Hepatocyte (in vitro differentiated cells): ENCODE measurements at regions not wholly inside any gene's neighbourhood (a gene's known extent, or its start where the extent isn't known, plus 50 kb on each side); places are given as distances from the start of the nearest gene placed in this dataset.
A peak's percentile ranks its signal among the peaks of the same experiment; 100 is the strongest.

Experiments used
- DNase-seq: peaks from one replicate; pipeline ENCODE4 v3.0.0-alpha.2; 2016; ENCODE audit warnings: low spot score
- H2AFZ ChIP-seq: fragments of 200-600 bp; sonication (generic); 2 replicates; pipeline ENCODE4 v1.6.0; 2016; ENCODE audit warnings: antibody characterized with exemption, mild to moderate bottlenecking
- H3K27ac ChIP-seq: fragments of 200-600 bp; sonication (generic); 2 replicates; pipeline ENCODE4 v1.5.1; 2016; ENCODE audit warnings: mild to moderate bottlenecking
- H3K27me3 ChIP-seq: fragments of 200-600 bp; sonication (generic); 2 replicates; pipeline ENCODE4 v1.6.1; 2016
- H3K36me3 ChIP-seq: fragments of 200-600 bp; sonication (generic); replicated peaks from 2 replicates; pipeline ENCODE4 v1.5.1; 2016; ENCODE audit warnings: low read depth; ENCODE audit not compliant: insufficient read depth
- H3K4me1 ChIP-seq: fragments of 200-600 bp; sonication (generic); 2 replicates; pipeline ENCODE4 v1.5.1; 2016; ENCODE audit warnings: mild to moderate bottlenecking, moderate library complexity; ENCODE audit not compliant: insufficient read depth
- H3K4me2 ChIP-seq: fragments of 200-600 bp; sonication (generic); 2 replicates; pipeline ENCODE4 v1.6.0; 2016
- H3K4me3 ChIP-seq: fragments of 200-600 bp; sonication (generic); 2 replicates; pipeline ENCODE4 v1.5.1; 2016; ENCODE audit warnings: mild to moderate bottlenecking
- H3K79me2 ChIP-seq: fragments of 200-600 bp; sonication (generic); 2 replicates; pipeline ENCODE4 v1.6.0; 2017; ENCODE audit warnings: mild to moderate bottlenecking
- H3K9me2 ChIP-seq: fragments of 200-600 bp; sonication (generic); replicated peaks from 2 replicates; pipeline ENCODE4 v1.6.0; 2017; ENCODE audit warnings: mild to moderate bottlenecking; ENCODE audit not compliant: insufficient read depth
- H3K9me3 ChIP-seq: fragments of 200-600 bp; sonication (generic); 2 replicates; pipeline ENCODE4 v1.5.1; 2016; ENCODE audit warnings: low read depth, mild to moderate bottlenecking
- H4K20me1 ChIP-seq: fragments of 200-600 bp; sonication (generic); 2 replicates; pipeline ENCODE4 v1.6.0; 2016; ENCODE audit warnings: mild to moderate bottlenecking; ENCODE audit not compliant: insufficient read depth, poor library complexity, severe bottlenecking
- EZH2 ChIP-seq: fragments of 200-600 bp; sonication (generic); IDR thresholded peaks from 2 replicates; pipeline ENCODE4 v1.6.1; 2016; ENCODE audit warnings: antibody characterized with exemption, mild to moderate bottlenecking, borderline replicate concordance
- EZH2phosphoT487 ChIP-seq: fragments of 200-600 bp; sonication (generic); IDR thresholded peaks from one replicate; pipeline ENCODE4 v1.6.1; 2018; ENCODE audit warnings: antibody characterized with exemption, mild to moderate bottlenecking, low read depth, moderate library complexity; ENCODE audit not compliant: unreplicated experiment, severe bottlenecking
- WGBS: methylation state at CpG from one replicate; pipeline ENCODE4 v1.1.6; 2016; ENCODE audit warnings: low lambda C conversion rate; ENCODE audit errors: missing lambda C conversion rate; 5-methylcytosine and 5-hydroxymethylcytosine counted together
- TF ChIP-seq, protein P1 (sequence below): fragments of 200-600 bp; sonication (generic); IDR thresholded peaks from 2 replicates; pipeline ENCODE4 v1.5.1; 2016; ENCODE audit warnings: antibody characterized with exemption, mild to moderate bottlenecking; ENCODE audit not compliant: poor library complexity

DNA sequence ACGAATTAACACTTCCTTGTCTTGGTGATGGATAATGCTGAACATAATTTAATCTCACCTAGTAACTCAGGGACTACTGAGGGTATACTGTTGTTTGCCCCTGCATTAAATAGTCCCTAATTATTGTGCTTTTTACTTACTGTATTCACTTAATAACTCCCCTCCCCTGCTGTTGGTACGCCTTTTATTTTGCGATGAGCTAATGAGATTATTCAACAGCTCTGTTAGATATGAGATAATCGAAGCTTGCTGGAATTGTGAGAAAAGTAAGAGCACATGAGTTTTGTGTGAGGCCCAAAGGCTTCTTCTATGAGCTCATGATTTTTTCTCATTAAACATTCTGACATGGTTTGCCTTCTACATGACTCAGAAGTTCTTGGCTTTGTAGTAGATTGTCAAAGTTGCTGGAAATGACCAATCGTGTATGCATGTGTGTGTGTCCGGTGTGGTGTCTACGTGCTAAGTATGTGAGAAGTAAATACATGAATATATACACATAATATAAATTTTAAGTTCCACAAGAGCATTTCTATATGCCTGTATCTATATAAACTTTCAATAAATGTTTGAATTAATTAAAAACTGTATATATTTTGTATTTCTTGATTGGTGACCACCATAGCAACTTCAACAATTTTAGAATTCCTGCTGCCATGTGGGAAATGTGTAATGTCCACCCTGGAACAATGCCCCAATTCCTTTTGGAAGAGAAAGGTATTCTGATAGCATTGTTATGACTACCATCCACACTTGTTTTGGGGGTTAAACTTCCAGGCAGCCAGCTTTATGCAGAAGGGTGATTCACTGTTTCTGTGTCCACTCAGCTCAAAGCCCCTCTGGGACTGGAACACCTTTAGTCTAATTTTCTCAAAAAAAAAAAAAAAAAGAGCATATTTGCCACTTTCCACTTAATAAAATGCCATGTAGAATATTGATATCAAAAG is 106.2 kb downstream of the SAMD9 start:
- Histone ChIP-seq H3K79me2 (no peaks in the 10 kb centered on the region), H3K36me3 (no peaks in the 10 kb centered on the region), H2AFZ (no peak overlapping the region), H3K4me2 (no peak overlapping the region), H3K9me2 (no peaks in the 10 kb centered on the region), H3K4me3 (no peak overlapping the region), H3K27ac (no peak overlapping the region), H3K9me3 (no peaks in the 10 kb centered on the region), H4K20me1 (no peaks in the 10 kb centered on the region), H3K4me1 (peaks cover 30% of the 10 kb centered on the region), H3K27me3 (no peaks in the 10 kb centered on the region)
- TF ChIP-seq EZH2phosphoT487 = no peak
- TF ChIP-seq, protein P1, sequence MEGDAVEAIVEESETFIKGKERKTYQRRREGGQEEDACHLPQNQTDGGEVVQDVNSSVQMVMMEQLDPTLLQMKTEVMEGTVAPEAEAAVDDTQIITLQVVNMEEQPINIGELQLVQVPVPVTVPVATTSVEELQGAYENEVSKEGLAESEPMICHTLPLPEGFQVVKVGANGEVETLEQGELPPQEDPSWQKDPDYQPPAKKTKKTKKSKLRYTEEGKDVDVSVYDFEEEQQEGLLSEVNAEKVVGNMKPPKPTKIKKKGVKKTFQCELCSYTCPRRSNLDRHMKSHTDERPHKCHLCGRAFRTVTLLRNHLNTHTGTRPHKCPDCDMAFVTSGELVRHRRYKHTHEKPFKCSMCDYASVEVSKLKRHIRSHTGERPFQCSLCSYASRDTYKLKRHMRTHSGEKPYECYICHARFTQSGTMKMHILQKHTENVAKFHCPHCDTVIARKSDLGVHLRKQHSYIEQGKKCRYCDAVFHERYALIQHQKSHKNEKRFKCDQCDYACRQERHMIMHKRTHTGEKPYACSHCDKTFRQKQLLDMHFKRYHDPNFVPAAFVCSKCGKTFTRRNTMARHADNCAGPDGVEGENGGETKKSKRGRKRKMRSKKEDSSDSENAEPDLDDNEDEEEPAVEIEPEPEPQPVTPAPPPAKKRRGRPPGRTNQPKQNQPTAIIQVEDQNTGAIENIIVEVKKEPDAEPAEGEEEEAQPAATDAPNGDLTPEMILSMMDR = no peak
- 83% methylated on average over 7 of the region's 7 CpGs for WGBS
- DNase-seq = peak; percentile 16

DNA sequence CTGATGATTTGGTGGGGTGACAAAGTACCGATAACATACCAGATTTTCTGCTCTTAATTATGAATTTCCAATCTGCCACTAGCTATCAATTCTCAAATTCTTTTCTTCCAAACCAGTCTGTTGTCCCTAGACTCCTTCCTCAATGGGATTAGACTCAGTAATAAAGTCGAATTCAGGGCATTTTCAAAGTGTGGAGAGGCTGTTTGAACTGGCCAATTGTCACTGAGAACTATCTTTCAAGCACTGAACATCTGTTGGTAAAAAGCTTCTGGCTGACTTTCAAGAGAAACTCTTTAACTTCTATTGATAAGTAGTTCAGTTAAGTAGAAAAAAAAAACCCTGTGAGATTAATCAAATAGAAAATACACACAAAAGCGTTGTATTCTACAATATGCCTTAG is 108.9 kb downstream of the SAMD9 start:
- DNase-seq = no peak
- H3K4me3 ChIP-seq = no peak overlapping the region
- TF ChIP-seq, protein P1 = no peak
- TF ChIP-seq EZH2 (no peak), EZH2phosphoT487 (no peak)
- no peak overlapping the region for H3K4me2 ChIP-seq
- H4K20me1 ChIP-seq = no peaks in the 10 kb centered on the region
- no peaks in the 10 kb centered on the region for H3K79me2 ChIP-seq
- H3K27me3 ChIP-seq = no peaks in the 10 kb centered on the region
- peaks cover 6% of the 10 kb centered on the region for H3K4me1 ChIP-seq
- no peaks in the 10 kb centered on the region for H3K9me3 ChIP-seq
- WGBS = 69% methylated on average over 3 of the region's 3 CpGs
- no peaks in the 10 kb centered on the region for H3K36me3 ChIP-seq
- no peak overlapping the region for H3K27ac ChIP-seq
- no peaks in the 10 kb centered on the region for H3K9me2 ChIP-seq
- no peak overlapping the region for H2AFZ ChIP-seq

DNA sequence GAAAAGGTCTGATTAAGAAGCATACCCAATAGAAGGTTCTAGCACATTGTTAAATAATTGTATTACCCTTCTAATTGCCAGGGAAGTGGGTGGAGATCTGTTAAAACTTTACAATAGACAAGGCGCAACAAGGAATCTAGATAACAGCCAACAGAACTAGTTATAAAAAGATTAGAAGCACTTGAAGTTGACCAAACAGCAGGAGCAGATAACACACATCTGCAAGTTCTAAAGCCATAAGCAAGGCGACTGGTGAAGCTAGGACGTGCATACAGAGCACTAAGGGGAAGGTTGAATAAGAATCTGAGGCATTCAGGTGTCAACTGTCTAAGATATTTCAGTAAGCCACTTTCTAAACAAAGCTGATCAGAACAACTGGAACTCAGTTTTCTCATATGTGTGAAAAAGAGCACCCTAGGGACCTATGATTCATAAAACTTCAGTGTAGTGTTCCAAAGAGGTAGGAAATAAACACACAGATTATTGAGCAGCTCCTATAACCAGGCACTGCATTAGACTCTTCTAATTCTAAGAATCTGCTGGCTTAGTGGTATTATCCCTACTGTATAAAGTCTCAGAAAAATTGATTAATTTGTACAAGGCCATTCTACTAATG is 111.2 kb downstream of the SAMD9 start:
- Histone ChIP-seq H3K4me1 (no peaks in the 10 kb centered on the region), H3K27me3 (no peaks in the 10 kb centered on the region), H3K4me2 (no peak overlapping the region), H3K4me3 (no peak overlapping the region), H4K20me1 (no peaks in the 10 kb centered on the region), H3K9me2 (no peaks in the 10 kb centered on the region), H3K9me3 (no peaks in the 10 kb centered on the region), H3K79me2 (no peaks in the 10 kb centered on the region), H3K27ac (no peak overlapping the region), H2AFZ (no peak overlapping the region), H3K36me3 (no peaks in the 10 kb centered on the region)
- TF ChIP-seq EZH2phosphoT487 (no peak), EZH2 (no peak)
- TF ChIP-seq, protein P1 = no peak
- WGBS = 37% methylated on average over 3 of the region's 3 CpGs
- no peak for DNase-seq
